ENCODE measurements at regions not wholly inside any gene's neighbourhood (a gene's known extent, or its start where the extent isn't known, plus 50 kb on each side); places are given as distances from the start of the nearest gene placed in this dataset.

GRCh38 chr3:27971600-27971999 is 249.5 kb upstream of the EOMES start:
- Histone ChIP-seq H3K18ac (ENCODE audit: low read length) (no peak overlapping the region), H3K9me3 (replicated peaks in 1 of 2; ENCODE audit: control insufficient read depth in 2 of 2, insufficient read depth in 1 of 2, low read depth in 1 of 2, low read length in 2 of 2) (no peaks in the 10 kb centered on the region), H2BK5ac (ENCODE audit: low read length) (no peak overlapping the region), H3K36me3 (replicated peaks in 1 of 2; ENCODE audit: control insufficient read depth in 2 of 2, insufficient read depth in 2 of 2, low read length in 2 of 2) (no peaks in the 10 kb centered on the region), H2AK5ac (ENCODE audit: low read depth, low read length) (no peak overlapping the region), H3K4me2 (ENCODE audit: insufficient read depth, low read length, poor library complexity, severe bottlenecking) (no peak overlapping the region), H3K4ac (ENCODE audit: low read length) (no peak overlapping the region), H3K4me1 (ENCODE audit: control insufficient read depth in 2 of 2, insufficient read depth in 1 of 2, low read depth in 1 of 2, low read length in 2 of 2) (peaks cover 0 to 5% of the 10 kb centered on the region in 2 donors), H2AFZ (ENCODE audit: low read length) (no peak overlapping the region), H2BK120ac (ENCODE audit: low read depth, low read length) (no peak overlapping the region), H3K9ac (ENCODE audit: low read depth, low read length, poor library complexity) (no peak overlapping the region), H3K79me1 (ENCODE audit: low read depth, low read length) (no peaks in the 10 kb centered on the region), H3K4me3 (ENCODE audit: low read length in 2 of 2) (no peak overlapping the region), H2BK12ac (ENCODE audit: low read length) (no peak overlapping the region), H2BK15ac (ENCODE audit: low read length) (no peak overlapping the region), H3K14ac (ENCODE audit: low read length) (no peak overlapping the region), H3K23ac (ENCODE audit: low read depth, low read length, poor library complexity) (no peak overlapping the region), H3K27ac (replicated peaks; ENCODE audit: low read length) (no peak overlapping the region), H4K8ac (ENCODE audit: low read depth, low read length) (no peak overlapping the region), H4K91ac (ENCODE audit: low read depth, low read length, poor library complexity) (no peak overlapping the region), H3K27me3 (ENCODE audit: control insufficient read depth in 3 of 3, insufficient read depth in 3 of 3, low read depth in 1 of 3, low read length in 3 of 3) (no peaks in the 10 kb centered on the region)
- DNase-seq (ENCODE audit: low spot score) = no peak
- WGBS, 2 donors (ENCODE audit: extremely low coverage in 2 of 2, insufficient read length in 2 of 2, insufficient replicate concordance in 1 of 2) = no CpG with 5 or more reads among the region's 5 CpGs

GRCh38 chr3:27976933-27977332 is 254.8 kb upstream of the EOMES start:
- Histone ChIP-seq H3K4me2 (ENCODE audit: insufficient read depth, low read length, poor library complexity, severe bottlenecking) (no peak overlapping the region), H2BK120ac (ENCODE audit: low read depth, low read length) (no peak overlapping the region), H3K36me3 (replicated peaks in 1 of 2; ENCODE audit: control insufficient read depth in 2 of 2, insufficient read depth in 2 of 2, low read length in 2 of 2) (no peaks in the 10 kb centered on the region), H3K79me1 (ENCODE audit: low read depth, low read length) (no peaks in the 10 kb centered on the region), H3K23ac (ENCODE audit: low read depth, low read length, poor library complexity) (no peak overlapping the region), H3K27ac (replicated peaks; ENCODE audit: low read length) (no peak overlapping the region), H2AK5ac (ENCODE audit: low read depth, low read length) (no peak overlapping the region), H3K9ac (ENCODE audit: low read depth, low read length, poor library complexity) (no peak overlapping the region), H2BK12ac (ENCODE audit: low read length) (no peak overlapping the region), H2BK15ac (ENCODE audit: low read length) (no peak overlapping the region), H3K18ac (ENCODE audit: low read length) (no peak overlapping the region), H4K91ac (ENCODE audit: low read depth, low read length, poor library complexity) (no peak overlapping the region), H3K14ac (ENCODE audit: low read length) (no peak overlapping the region), H2BK5ac (ENCODE audit: low read length) (no peak overlapping the region), H3K9me3 (replicated peaks in 1 of 2; ENCODE audit: control insufficient read depth in 2 of 2, insufficient read depth in 1 of 2, low read depth in 1 of 2, low read length in 2 of 2) (no peaks in the 10 kb centered on the region), H3K4me3 (ENCODE audit: low read length in 2 of 2) (no peak overlapping the region), H3K27me3 (ENCODE audit: control insufficient read depth in 3 of 3, insufficient read depth in 3 of 3, low read depth in 1 of 3, low read length in 3 of 3) (no peaks in the 10 kb centered on the region), H2AFZ (ENCODE audit: low read length) (no peak overlapping the region), H3K4ac (ENCODE audit: low read length) (no peak overlapping the region), H3K4me1 (ENCODE audit: control insufficient read depth in 2 of 2, insufficient read depth in 1 of 2, low read depth in 1 of 2, low read length in 2 of 2) (peaks cover 0 to 3% of the 10 kb centered on the region in 2 donors), H4K8ac (ENCODE audit: low read depth, low read length) (no peak overlapping the region)
- no CpG with 5 or more reads among the region's 2 CpGs for WGBS, 2 donors (ENCODE audit: extremely low coverage in 2 of 2, insufficient read length in 2 of 2, insufficient replicate concordance in 1 of 2)
- DNase-seq (ENCODE audit: low spot score) = no peak

- H3K14ac ChIP-seq (ENCODE audit: low read length) = no peak overlapping the region
- DNase-seq (ENCODE audit: low spot score) = no peak
- H2BK12ac ChIP-seq (ENCODE audit: low read length) = no peak overlapping the region
- no peak overlapping the region for H3K4me3 ChIP-seq (ENCODE audit: low read length in 2 of 2)
- no peak overlapping the region for H2AFZ ChIP-seq (ENCODE audit: low read length)
- H3K4ac ChIP-seq (ENCODE audit: low read length) = no peak overlapping the region
- H3K36me3 ChIP-seq (replicated peaks in 1 of 2; ENCODE audit: control insufficient read depth in 2 of 2, insufficient read depth in 2 of 2, low read length in 2 of 2) = no peaks in the 10 kb centered on the region
- no peak overlapping the region for H2BK5ac ChIP-seq (ENCODE audit: low read length)
- H3K23ac ChIP-seq (ENCODE audit: low read depth, low read length, poor library complexity) = no peak overlapping the region
- no peak overlapping the region for H3K27ac ChIP-seq (replicated peaks; ENCODE audit: low read length)
- no peaks in the 10 kb centered on the region for H3K9me3 ChIP-seq (replicated peaks in 1 of 2; ENCODE audit: control insufficient read depth in 2 of 2, insufficient read depth in 1 of 2, low read depth in 1 of 2, low read length in 2 of 2)
- H3K27me3 ChIP-seq (ENCODE audit: control insufficient read depth in 3 of 3, insufficient read depth in 3 of 3, low read depth in 1 of 3, low read length in 3 of 3) = no peaks in the 10 kb centered on the region
- no peak overlapping the region for H3K9ac ChIP-seq (ENCODE audit: low read depth, low read length, poor library complexity)
- no peak overlapping the region for H2BK15ac ChIP-seq (ENCODE audit: low read length)
- H2AK5ac ChIP-seq (ENCODE audit: low read depth, low read length) = no peak overlapping the region
- no CpG with 5 or more reads among the region's 3 CpGs for WGBS, 2 donors (ENCODE audit: extremely low coverage in 2 of 2, insufficient read length in 2 of 2, insufficient replicate concordance in 1 of 2)
- no peak overlapping the region for H4K91ac ChIP-seq (ENCODE audit: low read depth, low read length, poor library complexity)
- no peak overlapping the region for H4K8ac ChIP-seq (ENCODE audit: low read depth, low read length)
- H3K18ac ChIP-seq (ENCODE audit: low read length) = no peak overlapping the region
- H3K4me1 ChIP-seq (ENCODE audit: control insufficient read depth in 2 of 2, insufficient read depth in 1 of 2, low read depth in 1 of 2, low read length in 2 of 2) = peaks cover 0 to 3% of the 10 kb centered on the region in 2 donors
- H3K79me1 ChIP-seq (ENCODE audit: low read depth, low read length) = no peaks in the 10 kb centered on the region
- H3K4me2 ChIP-seq (ENCODE audit: insufficient read depth, low read length, poor library complexity, severe bottlenecking) = no peak overlapping the region
- no peak overlapping the region for H2BK120ac ChIP-seq (ENCODE audit: low read depth, low read length)
Measured at GRCh38 chr3:27978440-27978839, 256.3 kb upstream of the EOMES start.

- Histone ChIP-seq H2BK12ac (ENCODE audit: low read length) (no peak overlapping the region), H3K9me3 (replicated peaks in 1 of 2; ENCODE audit: control insufficient read depth in 2 of 2, insufficient read depth in 1 of 2, low read depth in 1 of 2, low read length in 2 of 2) (no peaks in the 10 kb centered on the region), H3K4ac (ENCODE audit: low read length) (no peak overlapping the region), H3K27ac (replicated peaks; ENCODE audit: low read length) (no peak overlapping the region), H3K4me3 (ENCODE audit: low read length in 2 of 2) (no peak overlapping the region), H3K14ac (ENCODE audit: low read length) (no peak overlapping the region), H3K23ac (ENCODE audit: low read depth, low read length, poor library complexity) (no peak overlapping the region), H2BK15ac (ENCODE audit: low read length) (no peak overlapping the region), H4K8ac (ENCODE audit: low read depth, low read length) (no peak overlapping the region), H3K4me1 (ENCODE audit: control insufficient read depth in 2 of 2, insufficient read depth in 1 of 2, low read depth in 1 of 2, low read length in 2 of 2) (peaks cover 2 to 4% of the 10 kb centered on the region in 2 donors), H2AFZ (ENCODE audit: low read length) (peak overlapping the region; percentile 53), H3K4me2 (ENCODE audit: insufficient read depth, low read length, poor library complexity, severe bottlenecking) (no peak overlapping the region), H3K27me3 (ENCODE audit: control insufficient read depth in 3 of 3, insufficient read depth in 3 of 3, low read depth in 1 of 3, low read length in 3 of 3) (no peaks in the 10 kb centered on the region), H3K18ac (ENCODE audit: low read length) (no peak overlapping the region), H4K91ac (ENCODE audit: low read depth, low read length, poor library complexity) (no peak overlapping the region), H3K36me3 (replicated peaks in 1 of 2; ENCODE audit: control insufficient read depth in 2 of 2, insufficient read depth in 2 of 2, low read length in 2 of 2) (no peaks in the 10 kb centered on the region), H2AK5ac (ENCODE audit: low read depth, low read length) (no peak overlapping the region), H3K79me1 (ENCODE audit: low read depth, low read length) (no peaks in the 10 kb centered on the region), H2BK120ac (ENCODE audit: low read depth, low read length) (no peak overlapping the region), H3K9ac (ENCODE audit: low read depth, low read length, poor library complexity) (no peak overlapping the region), H2BK5ac (ENCODE audit: low read length) (no peak overlapping the region)
- DNase-seq (ENCODE audit: low spot score) = no peak
- 100% methylated on average over 1 of the region's 4 CpGs; no CpG with 5 or more reads in 1 of the 2 donors for WGBS, 2 donors (ENCODE audit: extremely low coverage in 2 of 2, insufficient read length in 2 of 2, insufficient replicate concordance in 1 of 2)
Measured at GRCh38 chr3:27985369-27986035, 255.9 kb upstream of the CMC1 start.
